ENCODE measurements at regions not wholly inside any gene's neighbourhood (a gene's known extent, or its start where the extent isn't known, plus 50 kb on each side); places are given as distances from the start of the nearest gene placed in this dataset.

DNA sequence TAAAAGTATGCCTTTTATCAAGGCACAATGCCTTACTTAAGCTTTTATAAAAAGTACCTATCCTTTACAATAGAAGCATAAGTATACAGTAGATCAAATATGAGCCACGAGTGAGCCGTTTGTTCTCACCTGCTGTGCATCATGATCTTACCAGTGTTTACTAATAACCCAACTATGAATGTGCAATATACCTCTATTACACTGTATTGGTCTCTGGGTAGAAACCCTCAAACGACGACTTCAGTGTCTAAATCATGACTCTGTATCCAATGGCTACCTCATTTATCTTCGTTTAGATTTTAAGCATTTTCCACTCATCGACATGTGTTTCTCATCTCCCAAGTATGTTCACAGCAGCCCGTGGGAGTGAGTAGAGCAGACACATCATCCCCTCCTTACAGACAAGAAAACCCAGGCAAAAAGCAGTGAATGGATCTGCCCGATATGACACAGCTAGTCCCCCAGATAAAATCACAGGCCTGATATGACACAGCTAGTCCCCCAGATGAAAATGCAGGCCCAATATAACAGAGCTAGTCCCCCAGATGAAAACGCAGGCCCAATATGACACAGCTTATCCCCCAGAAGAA lies 279.8 kb downstream of the TNS1 start:
- DNase-seq (ENCODE audit: low read depth), result peak; percentile 78

DNA sequence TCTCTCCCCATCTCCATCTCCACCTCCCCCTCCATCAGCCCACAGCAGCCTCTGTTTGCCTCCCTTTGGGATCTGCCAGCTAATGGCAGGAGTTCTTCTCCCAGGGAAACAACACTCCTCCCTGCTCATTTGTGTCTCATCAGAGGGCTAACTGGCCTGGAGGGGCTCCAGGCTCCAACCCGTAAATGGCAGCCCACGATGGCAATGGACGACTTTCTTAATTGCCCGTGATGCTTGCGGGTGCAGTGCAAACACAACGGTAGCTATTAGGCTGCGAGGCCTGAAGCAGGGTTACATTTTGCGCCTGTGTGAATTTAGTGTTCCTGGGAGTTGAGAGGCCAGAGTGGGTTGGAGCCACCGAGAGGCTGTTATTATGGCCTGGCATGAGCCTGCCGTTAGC lies 285.1 kb downstream of the TNS1 start:
- no peak for DNase-seq (ENCODE audit: low read depth)

DNA sequence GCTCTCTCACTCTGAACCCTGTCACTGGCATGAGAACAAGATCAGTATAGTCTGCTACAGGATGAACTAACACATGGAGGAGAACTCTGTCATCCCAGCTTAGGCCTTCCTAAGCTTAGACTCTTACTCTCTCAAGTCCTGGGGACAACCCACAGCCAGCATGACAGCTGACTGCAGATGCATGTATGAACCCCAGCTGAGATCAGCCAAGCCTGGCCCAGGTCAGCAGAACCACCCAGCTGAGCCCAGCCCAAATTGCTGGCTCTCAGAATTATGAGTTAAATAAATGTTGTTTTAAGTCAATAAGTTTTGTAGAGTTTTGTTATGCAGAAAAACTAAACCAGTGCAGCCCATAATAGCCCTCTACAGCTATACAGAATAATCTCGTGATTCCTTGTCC lies 287.3 kb downstream of the TNS1 start:
- no peak for DNase-seq (ENCODE audit: low read depth)

DNA sequence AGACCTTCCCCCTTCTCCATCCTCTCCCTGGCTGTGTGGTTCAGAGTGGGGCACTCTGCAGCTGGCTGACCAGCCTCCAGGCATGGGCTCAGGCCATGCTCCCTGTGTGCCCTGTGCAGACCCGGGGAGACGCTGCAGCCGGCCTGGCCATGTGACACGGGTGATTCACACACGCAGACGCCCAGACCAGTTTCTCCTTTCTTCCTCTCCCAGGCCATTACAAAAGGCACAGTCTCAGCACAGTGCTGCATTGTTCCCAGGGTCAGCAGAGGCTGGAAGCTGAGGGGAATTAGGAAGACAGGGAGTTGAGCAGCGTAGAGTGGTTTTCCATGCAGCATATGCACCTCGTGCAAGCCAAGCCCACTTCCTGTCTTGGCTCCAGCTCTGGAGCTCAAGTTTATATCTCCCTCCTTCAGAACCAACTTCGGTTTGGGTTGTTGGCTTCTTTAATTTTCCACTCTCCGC lies 288.5 kb downstream of the TNS1 start:
- peak; percentile 59 for DNase-seq (ENCODE audit: low read depth)

DNA sequence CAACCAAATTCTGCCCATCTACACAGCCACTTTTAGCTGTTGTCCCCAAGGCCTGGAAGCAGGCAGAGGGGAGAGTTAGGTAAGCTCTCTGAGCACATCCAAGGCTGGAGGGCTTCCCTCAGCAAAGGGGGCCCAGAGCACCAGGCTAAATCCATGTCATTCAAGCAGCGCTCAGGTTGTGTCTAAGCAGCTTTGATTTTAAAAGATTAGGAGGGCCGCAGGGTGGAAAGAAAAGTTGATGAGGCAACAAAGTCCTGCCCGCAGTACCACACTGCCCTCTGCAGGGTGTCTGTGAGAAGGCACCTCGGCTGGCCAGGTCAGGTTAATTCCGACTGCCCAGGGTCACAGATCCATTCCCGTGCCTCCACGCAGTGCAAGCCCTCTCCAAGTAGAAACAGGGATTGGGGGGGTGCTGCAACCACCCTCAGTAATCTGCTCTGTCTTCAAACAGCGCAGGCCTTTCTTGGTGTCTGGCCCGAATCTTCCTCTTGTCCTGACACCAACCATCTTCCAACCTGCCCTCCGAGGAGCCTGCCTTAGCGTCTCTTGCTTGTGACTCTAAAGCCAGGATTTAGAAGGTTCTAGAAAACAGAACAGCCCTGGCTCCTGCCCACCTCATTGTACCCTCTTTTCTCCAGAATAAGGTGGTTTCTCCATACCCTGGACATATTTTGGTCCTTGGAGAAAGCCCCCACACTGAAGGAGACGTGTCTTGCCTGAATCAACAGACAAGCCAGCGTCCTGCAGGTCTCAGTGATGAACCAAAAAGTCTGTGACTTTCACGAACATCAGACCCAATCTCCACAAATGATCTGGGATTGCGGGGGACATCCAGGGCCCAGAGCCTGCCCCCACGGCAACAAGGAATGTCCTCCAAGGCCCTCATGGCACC lies 289.2 kb downstream of the TNS1 start:
- peak; percentile 68 for DNase-seq (ENCODE audit: low read depth)

DNA sequence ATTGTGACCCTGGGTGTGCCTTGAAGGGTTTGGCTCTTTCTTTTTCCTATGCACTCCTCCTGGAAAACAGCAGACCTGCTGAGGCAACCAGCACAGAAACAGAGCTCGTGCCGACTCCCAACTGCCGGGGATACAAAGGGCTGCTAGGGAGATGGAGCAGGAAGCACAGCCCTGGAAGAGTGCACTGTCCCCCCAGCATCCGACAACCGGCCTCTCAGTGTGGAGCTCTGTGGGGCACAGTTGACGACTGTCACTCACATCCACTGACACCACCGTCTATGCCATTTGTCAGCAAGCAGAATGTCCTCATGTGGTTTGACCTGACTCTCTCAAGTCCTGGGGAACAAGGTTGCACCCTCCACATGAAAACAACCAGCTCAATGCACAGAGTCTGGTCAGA lies 290.4 kb downstream of the TNS1 start:
- DNase-seq (ENCODE audit: low read depth), result no peak

DNA sequence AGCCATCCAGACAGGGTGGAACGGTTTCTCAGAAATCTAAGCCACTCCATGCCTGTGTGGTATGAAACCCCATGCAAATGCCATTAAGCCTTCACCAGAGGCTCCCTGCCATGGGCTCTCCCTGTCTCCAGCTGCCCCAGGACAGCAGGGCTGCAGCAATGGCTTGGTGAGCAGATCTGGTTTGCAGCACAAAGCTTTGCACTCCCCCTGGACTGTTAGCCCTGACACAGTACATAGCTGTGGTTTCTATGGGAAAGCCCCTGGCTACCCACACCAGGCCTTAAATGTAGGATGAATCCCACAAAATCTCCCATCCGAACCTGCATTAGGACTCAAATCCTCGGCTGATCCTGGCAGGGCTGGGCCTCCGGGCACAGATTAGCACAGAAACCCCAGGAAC lies 291.6 kb downstream of the TNS1 start:
- DNase-seq (ENCODE audit: low read depth), result peak; percentile 73

DNA sequence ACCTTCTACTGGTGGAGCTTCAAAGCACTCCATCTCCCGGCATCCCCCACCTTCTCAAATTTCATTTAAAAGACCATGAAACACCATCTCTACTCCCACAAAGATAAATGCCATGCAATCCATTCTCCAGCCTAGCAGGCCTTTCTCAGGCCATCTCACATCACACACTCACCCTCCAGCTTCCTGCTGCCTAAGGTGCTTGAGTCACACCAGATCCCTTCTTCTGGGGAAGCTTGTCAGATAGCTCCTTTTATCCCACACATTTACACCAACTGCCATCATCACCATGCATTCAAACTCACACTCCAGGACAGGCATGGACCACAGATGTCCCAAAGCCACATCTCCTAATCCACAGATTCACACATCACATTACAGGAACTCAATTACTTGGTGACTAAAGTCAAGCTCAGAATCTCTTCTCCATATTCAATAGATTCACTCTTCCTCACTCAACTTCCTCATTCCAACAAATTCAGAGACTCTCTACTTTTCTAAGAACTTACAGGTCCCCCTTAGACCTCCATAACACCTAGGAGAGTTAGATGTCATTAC lies 292.5 kb downstream of the TNS1 start:
- DNase-seq (ENCODE audit: low read depth), result peak; percentile 80

DNA sequence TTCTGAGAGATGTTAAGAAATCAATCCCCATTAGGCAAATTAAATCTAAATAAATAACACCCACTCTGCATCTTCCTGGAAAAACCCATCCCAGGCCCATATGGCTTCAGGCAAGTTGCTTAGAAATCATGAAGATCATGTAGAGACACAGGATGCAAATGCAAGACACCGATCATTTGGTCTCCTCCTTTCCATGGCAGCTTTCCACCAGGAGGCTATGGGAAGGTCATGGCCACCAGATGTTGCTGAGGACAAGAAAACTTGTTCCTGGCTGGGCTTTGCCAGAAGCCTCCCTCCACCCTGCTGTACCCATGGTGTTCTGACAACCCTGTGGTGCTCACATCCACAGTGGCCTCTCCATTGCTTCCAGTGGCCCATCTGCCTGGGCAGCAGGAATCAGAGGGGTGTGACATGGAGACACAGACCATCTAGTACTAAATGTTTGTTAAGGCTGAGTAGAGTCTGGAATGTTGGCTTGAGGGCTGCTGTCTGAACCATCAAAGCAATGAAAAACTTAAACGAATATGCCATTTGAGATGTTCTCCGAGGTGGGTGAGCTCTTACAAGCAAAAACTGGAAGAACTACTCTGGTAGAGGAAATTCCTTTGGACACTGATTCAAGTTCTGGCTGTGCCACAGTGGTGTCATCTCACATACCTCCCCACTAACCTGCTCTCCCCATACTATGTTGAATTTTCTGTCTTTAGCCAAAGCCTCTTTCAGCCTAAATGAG lies 293.2 kb downstream of the TNS1 start:
- no peak for DNase-seq (ENCODE audit: low read depth)

DNA sequence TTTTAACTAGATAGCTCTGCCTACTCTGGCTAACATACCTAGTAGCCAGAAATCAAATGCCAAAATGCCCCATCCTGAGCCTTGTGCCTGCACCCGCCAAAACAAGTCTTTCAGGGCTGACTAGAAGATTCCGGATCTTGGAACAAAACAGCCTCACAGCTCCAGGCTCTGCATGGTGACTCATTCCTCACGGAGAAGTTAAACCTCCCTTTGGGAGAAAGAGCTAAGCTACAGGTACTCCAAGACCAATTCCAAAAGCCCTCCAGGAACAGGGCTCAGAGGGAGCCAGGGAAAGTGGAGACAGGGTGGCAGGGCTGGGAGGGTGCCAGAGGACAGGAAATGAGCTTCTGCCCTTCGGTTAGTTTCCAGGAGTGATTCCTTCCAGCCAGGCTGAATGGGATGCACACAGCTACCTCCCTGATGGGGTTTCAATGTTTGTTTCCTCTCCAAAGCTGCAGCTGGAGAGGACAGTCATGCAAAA lies 295.6 kb downstream of the TNS1 start:
- peak; percentile 58 for DNase-seq (ENCODE audit: low read depth)

DNA sequence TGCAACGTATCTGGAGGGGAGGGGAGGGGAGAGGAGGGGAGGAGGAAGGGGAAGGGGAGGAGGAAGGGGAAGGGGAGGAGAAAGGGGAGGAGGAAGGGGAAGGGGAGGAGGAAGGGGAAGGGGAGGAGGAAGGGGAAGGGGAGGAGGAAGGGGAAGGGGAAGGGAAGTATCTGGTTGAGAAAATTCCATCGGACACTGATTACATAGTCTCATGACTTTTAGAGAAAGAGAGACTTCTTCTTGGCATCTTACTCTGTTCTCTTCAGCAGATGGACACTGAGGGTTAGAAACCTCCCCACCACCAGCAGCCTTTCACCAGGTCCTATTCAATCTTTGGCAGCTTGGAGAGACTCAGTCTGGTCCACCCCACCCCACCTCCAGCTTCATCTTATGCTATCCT lies 296.3 kb downstream of the TNS1 start:
- DNase-seq (ENCODE audit: low read depth), result no peak

DNA sequence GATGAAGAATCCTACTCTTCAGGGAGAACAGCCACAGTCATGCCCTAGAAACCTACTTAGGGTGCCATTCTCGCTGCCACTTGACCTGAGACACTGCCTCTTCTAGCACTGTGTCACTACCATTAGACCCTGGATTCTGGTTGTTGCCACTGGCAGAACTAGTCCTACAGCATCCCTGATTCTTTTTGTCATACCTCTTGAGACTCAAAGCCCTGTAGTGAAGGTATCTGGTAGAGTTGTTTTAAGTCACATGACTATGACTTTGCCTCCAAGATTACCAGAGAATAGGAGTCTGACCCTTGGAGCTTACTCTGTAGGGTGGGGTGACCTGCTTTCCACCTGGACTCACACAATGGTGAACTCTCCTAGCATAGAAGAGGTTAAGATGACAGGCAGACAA lies 296.7 kb downstream of the TNS1 start:
- DNase-seq (ENCODE audit: low read depth), result no peak

DNA sequence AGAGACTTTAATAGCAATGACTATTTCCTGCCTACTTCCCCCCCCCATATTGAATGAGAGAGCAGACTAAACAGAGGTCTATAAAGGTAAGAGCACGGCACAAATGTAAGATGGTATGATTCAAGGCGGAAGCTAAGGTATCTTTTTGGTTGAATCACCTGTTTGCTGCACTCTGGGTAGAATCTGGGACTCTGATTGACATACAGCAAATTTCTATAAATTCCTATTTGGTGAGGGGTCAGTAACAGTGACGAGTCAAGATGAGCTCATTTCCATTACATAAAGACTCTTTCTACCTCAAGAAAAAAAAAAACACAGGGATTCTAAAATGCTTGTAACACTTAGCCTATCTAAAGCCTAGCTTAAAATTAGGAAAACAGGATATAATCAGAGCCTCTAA lies 297.3 kb downstream of the TNS1 start:
- no peak for DNase-seq (ENCODE audit: low read depth)

DNA sequence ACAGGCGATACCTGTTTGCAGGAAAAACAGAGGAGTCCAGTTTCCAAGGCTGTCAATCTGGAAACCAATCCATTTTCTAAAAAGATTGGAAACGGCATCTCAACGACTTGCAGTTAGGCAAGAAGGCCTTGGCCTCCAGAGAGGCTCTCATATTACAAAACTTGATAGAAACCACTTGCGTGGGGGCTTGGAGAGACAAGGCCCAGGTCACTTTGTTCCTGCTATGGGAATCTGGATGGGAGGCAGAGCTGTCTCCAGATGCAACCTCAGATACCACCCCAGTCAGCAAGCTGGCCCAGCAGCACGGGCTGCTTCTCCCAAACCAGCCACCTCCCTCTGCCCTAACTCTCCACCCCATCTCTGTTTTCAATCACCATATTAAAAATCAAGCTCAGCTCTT lies 298.8 kb downstream of the TNS1 start:
- no peak for DNase-seq (ENCODE audit: low read depth)

DNA sequence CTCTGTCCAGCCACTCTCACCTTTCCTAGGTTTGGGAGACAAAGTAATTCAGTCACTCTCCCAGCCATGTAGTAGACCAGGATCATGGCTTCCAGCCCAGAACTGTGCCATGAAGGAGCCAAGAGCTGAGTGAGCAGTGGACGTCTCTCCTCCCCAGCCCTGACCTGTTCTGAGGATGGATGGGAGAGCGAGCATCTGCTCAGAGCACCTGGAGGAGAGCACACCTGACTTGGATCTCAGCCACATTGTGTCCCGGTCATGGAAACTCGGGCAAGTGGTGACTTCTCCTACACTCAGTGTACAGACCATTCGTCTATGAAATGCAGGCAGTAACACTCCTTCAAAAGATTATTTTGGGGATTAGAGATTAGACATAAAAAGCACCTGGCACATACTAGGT lies 299.7 kb downstream of the TNS1 start:
- DNase-seq (ENCODE audit: low read depth), result no peak

DNA sequence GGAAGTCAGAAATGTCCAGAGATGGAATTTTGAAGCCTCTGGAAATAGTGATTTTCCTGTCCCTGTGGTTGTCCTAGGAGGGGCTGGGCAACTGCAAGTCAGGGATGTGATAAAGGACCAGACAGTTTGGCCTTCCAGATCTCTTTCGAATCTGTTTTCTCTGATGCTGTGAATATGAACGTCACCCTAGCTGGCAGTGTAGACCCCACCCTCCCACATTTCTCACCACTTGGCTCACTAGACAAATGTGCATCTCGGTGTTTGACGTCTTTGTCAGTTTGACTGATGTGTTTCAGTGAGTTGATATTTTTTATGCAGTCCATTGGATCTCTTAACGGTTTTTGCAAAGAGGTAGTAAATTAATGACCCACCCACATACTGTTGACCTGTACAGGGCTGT lies 301.2 kb downstream of the TNS1 start:
- DNase-seq (ENCODE audit: low read depth), result no peak

DNA sequence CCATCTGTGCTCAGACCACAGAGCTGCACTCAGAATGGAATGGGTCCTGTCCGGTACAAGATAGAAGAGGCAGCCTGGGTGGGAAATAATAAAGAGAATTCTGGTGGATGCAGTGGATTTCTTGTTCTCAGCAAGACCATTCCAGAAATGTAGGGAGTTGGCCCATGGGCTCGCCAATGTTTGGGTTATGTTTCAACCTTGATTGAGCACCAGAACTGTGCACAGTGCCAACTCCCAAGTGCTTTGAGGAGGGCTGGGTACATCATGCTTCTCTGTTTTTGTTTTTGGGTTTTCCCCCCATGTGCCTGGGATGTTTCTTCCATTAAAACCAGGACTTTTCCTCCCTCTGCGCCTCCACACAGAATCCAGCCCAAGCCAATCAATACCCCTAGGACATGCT lies 304.1 kb downstream of the TNS1 start:
- no peak for DNase-seq (ENCODE audit: low read depth)

DNA sequence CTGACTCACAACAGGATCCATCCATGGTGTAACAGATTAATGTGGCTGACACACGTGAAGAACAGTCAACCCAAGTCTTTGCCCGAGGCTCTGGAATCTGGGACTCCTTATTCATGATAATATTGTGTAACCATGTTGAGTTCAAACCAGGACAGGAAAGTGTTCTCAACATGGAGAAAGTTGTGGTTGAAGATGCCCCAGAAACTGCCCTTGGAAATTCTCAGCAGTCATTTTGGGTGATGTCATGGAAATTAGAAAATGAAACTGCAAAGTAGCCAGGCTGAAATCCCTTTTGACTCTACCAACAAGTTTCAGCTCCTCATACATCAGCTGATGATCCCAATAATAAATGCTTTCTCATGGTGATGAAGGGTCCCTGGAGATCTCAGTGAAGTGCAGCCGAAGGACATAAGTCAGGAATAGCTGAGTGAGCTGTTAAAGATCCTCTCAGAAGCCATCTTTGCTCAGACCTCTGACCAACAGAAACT lies 307.7 kb downstream of the TNS1 start:
- peak; percentile 99 for DNase-seq (ENCODE audit: low read depth)

DNA sequence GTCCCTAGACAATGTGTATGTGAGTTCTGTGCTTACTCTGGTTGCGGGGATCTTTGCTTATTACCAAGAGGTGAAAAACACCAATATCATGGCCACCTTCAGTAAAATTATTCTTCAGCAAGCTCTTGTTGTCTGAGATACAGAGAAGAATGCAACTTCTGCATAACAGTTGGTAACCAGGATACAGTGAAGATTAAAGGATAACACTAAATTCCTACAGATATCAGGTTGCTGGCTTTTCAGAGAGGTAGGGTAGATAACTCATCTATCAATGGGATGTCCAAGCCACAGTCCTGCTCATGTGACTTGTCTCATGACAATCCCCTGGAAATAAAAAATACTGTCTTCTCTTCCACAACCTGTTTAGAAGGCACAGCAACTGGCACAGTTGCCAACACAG lies 308.5 kb downstream of the TNS1 start:
- peak; percentile 68 for DNase-seq (ENCODE audit: low read depth)

DNA sequence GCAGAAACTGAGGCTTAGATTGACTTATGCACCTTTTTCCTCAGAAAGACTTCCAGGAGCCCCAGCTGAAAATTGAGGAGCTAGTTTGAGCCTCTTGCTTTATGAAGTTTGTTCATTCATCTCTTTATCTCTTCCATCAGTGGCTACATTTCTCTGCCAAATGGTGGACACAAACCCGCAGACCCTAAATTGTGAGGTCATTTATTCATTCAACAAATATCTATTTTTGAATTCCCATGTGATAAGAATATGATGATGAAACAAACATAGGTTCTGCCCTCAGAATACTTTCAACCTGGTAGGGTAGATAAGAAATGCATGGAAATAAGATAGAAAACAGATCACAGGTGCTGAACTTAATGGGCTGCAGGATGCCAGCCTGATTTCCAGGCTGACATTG lies 309.4 kb downstream of the TNS1 start:
- DNase-seq (ENCODE audit: low read depth), result no peak

DNA sequence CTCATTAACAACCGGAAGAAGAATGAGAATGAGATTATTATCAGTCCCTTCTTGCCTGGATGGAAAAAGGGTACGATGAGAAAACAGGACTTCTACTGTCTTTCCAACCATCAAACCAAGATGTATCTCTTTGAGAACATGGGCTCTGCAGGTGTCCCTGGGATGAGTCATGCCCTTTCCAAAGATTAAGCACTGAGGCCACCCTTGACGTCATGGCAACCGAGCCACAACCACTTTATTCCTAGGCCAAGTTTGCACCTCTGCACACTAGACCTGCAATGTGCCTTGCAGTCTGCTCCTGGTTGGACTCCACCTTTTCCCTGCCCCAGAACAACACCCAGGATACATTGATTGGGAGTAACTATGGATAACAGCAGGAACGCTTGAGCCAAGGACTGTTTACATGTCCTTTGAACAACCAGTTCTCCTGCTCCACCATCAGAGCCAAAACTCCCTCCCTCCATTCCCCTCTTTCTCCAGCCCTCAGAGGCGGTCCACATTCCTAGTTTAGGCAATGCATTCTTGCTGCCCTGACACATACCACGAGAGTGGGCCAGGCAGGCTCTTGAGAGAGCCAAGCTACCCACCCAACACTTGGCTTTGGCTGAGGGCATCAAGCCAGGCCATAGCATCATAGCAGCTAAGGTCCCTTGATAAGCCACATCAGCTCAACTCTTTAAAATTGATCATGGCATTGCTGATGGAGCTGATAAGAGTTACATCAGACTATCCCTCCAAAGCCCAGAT lies 310.7 kb downstream of the TNS1 start:
- no peak for DNase-seq (ENCODE audit: low read depth)

DNA sequence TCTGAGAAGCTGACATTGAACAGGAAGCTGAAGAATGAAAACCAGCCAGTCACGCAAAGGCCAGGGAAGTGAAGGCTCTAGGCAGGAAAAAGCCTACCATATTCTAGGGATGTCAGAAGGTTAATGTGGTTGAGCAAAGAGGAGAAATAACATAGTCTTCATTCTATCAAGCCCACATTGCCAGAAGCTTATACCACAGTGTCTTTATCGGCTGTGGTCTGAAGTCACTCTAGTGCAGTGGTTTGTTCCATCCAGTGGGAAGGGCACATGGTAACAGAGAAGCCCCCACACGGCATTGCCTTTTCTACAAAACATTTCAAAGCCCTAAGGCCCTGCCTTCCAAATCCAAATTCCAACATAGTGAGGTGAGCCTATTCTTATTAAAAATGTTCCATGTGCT lies 311.3 kb downstream of the TNS1 start:
- DNase-seq (ENCODE audit: low read depth), result no peak
